ENCODE measurements at regions not wholly inside any gene's neighbourhood (a gene's known extent, or its start where the extent isn't known, plus 50 kb on each side); places are given as distances from the start of the nearest gene placed in this dataset.

GRCh38 chr15:39453620-39454019 is 127.3 kb upstream of the THBS1 start:
- TF ChIP-seq CTCF (conservative IDR thresholded peaks at IDR 0.05; ENCODE audit: low read depth, low read length): no peak
- no peak for TF ChIP-seq EZH2 (IDR thresholded peaks at IDR 0.05; ENCODE audit: borderline replicate concordance, low read depth, low read length, poor library complexity, severe bottlenecking)
